ENCODE measurements at regions not wholly inside any gene's neighbourhood (a gene's known extent, or its start where the extent isn't known, plus 50 kb on each side); places are given as distances from the start of the nearest gene placed in this dataset.

DNA sequence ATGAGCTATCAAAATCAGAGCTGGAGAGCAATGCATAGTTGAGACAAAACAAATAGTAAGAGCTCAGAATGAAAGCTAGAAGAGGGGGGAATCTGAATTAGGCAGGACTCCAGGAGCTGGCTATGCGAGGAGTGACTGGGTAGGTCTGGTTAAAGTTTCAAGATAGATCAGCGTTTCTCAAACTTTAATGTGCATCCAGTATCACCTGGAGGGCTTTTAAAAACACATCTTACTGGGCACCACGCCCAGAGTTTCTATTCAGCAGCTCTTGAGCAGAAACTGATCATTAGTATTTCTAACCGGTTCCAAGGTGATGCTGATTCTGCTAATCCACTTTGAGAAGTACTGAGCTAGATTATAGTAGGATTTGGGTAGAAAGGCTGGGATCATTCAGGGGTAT lies 96.2 kb upstream of the ACP3 start:
- TF ChIP-seq, protein P1, sequence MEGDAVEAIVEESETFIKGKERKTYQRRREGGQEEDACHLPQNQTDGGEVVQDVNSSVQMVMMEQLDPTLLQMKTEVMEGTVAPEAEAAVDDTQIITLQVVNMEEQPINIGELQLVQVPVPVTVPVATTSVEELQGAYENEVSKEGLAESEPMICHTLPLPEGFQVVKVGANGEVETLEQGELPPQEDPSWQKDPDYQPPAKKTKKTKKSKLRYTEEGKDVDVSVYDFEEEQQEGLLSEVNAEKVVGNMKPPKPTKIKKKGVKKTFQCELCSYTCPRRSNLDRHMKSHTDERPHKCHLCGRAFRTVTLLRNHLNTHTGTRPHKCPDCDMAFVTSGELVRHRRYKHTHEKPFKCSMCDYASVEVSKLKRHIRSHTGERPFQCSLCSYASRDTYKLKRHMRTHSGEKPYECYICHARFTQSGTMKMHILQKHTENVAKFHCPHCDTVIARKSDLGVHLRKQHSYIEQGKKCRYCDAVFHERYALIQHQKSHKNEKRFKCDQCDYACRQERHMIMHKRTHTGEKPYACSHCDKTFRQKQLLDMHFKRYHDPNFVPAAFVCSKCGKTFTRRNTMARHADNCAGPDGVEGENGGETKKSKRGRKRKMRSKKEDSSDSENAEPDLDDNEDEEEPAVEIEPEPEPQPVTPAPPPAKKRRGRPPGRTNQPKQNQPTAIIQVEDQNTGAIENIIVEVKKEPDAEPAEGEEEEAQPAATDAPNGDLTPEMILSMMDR (IDR thresholded peaks at IDR 0.05; ENCODE audit: poor library complexity, severe bottlenecking): no peak
- no peak for TF ChIP-seq POLR2AphosphoS5 (IDR thresholded peaks at IDR 0.05)
- no peak for TF ChIP-seq MXI1 (conservative IDR thresholded peaks at IDR 0.05; ENCODE audit: poor library complexity, severe bottlenecking)
- no peak for TF ChIP-seq EP300 (conservative IDR thresholded peaks at IDR 0.05; ENCODE audit: poor library complexity, severe bottlenecking)

Measured in neural cell (in vitro differentiated cells).